DOHH2 (cell line): ENCODE measurements at regions not wholly inside any gene's neighbourhood (a gene's known extent, or its start where the extent isn't known, plus 50 kb on each side); places are given as distances from the start of the nearest gene placed in this dataset.
"Not testable (repeated sequence)": the region's sequence is repeated elsewhere in the genome, so short reads cannot be mapped to it uniquely, and the experiment has no call there.

Experiments used
- EZH2phosphoT487 ChIP-seq: fragments of 200-600 bp; sonication (generic); IDR thresholded peaks from 2 replicates; pipeline ENCODE4 v1.6.1; 2017; ENCODE audit warnings: borderline replicate concordance, mild to moderate bottlenecking, antibody characterized with exemption, low read length, moderate library complexity, mixed read lengths
- TF ChIP-seq, protein P1 (sequence below): fragments of 200-600 bp; sonication (generic); IDR thresholded peaks from one replicate; pipeline ENCODE4 v1.5.1; 2014; ENCODE audit warnings: antibody characterized with exemption, mild to moderate bottlenecking, low read depth, low read length; ENCODE audit not compliant: poor library complexity, severe bottlenecking

DNA sequence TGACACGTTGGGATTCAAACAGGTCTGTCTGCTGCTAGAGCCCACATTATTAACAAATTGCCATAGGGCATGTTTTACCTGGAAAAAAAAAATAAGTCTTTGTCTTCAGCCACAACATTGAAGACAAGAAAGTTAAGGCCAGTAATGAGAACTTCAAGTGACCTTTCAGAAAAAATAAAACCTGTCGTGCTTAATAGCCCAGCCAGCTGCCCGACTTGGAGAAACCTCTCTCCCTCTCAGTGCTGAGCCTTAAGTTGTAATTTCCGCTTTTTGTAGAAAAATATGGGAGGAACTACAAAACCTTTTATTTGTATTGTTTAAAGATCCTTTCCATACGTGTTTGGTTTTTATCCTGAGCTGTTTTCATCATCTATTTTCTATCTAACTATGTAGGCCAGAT is 454.3 kb upstream of the SLITRK6 start:
- TF ChIP-seq, protein P1, sequence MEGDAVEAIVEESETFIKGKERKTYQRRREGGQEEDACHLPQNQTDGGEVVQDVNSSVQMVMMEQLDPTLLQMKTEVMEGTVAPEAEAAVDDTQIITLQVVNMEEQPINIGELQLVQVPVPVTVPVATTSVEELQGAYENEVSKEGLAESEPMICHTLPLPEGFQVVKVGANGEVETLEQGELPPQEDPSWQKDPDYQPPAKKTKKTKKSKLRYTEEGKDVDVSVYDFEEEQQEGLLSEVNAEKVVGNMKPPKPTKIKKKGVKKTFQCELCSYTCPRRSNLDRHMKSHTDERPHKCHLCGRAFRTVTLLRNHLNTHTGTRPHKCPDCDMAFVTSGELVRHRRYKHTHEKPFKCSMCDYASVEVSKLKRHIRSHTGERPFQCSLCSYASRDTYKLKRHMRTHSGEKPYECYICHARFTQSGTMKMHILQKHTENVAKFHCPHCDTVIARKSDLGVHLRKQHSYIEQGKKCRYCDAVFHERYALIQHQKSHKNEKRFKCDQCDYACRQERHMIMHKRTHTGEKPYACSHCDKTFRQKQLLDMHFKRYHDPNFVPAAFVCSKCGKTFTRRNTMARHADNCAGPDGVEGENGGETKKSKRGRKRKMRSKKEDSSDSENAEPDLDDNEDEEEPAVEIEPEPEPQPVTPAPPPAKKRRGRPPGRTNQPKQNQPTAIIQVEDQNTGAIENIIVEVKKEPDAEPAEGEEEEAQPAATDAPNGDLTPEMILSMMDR, result not testable (repeated sequence)
- not testable (repeated sequence) for TF ChIP-seq EZH2phosphoT487
